ENCODE measurements at regions not wholly inside any gene's neighbourhood (a gene's known extent, or its start where the extent isn't known, plus 50 kb on each side); places are given as distances from the start of the nearest gene placed in this dataset.

- intact Hi-C loops (cut with micrococcal nuclease; ENCODE audit: unreplicated experiment), result no loop called here
- TF ChIP-seq CTCF (IDR thresholded peaks at IDR 0.05; ENCODE audit: unreplicated experiment), result no peak
- no TSS peak for BruUV-seq (replicated peaks)
- H3K27me3 Mint-ChIP-seq (ENCODE audit: unreplicated experiment), result peaks cover 53% of the 10 kb centered on the region
- H3K27ac Mint-ChIP-seq (ENCODE audit: unreplicated experiment), result no peak overlapping the region
- H3K4me1 Mint-ChIP-seq (ENCODE audit: low read depth, unreplicated experiment), result no peaks in the 10 kb centered on the region
- H3K4me3 Mint-ChIP-seq (ENCODE audit: low read depth, unreplicated experiment), result no peak overlapping the region
- H3K36me3 Mint-ChIP-seq (ENCODE audit: insufficient read depth, unreplicated experiment), result no peaks in the 10 kb centered on the region
- no peaks in the 10 kb centered on the region for H3K9me3 Mint-ChIP-seq (ENCODE audit: low read depth, unreplicated experiment)
- CTCF ChIA-PET, result no interaction called here
- DNase-seq, result no peak
Observed at GRCh38 chr2:176709991-176710390, 440.7 kb downstream of the MTX2 start.

GRCh38 chr2:176710657-176711186, 441.5 kb downstream of the MTX2 start:
- intact Hi-C loops (cut with micrococcal nuclease; ENCODE audit: unreplicated experiment), result no loop called here
- no TSS peak for BruUV-seq (replicated peaks)
- H3K4me3 Mint-ChIP-seq (ENCODE audit: low read depth, unreplicated experiment), result no peak overlapping the region
- CTCF ChIA-PET, result no interaction called here
- no peaks in the 10 kb centered on the region for H3K36me3 Mint-ChIP-seq (ENCODE audit: insufficient read depth, unreplicated experiment)
- TF ChIP-seq CTCF (IDR thresholded peaks at IDR 0.05; ENCODE audit: unreplicated experiment), result no peak
- peaks cover 53% of the 10 kb centered on the region for H3K27me3 Mint-ChIP-seq (ENCODE audit: unreplicated experiment)
- DNase-seq, result no peak
- no peak overlapping the region for H3K27ac Mint-ChIP-seq (ENCODE audit: unreplicated experiment)
- no peaks in the 10 kb centered on the region for H3K4me1 Mint-ChIP-seq (ENCODE audit: low read depth, unreplicated experiment)
- no peaks in the 10 kb centered on the region for H3K9me3 Mint-ChIP-seq (ENCODE audit: low read depth, unreplicated experiment)

GRCh38 chr2:176725873-176726645, 456.8 kb downstream of the MTX2 start:
- no peak overlapping the region for H3K4me3 Mint-ChIP-seq (ENCODE audit: low read depth, unreplicated experiment)
- no peaks in the 10 kb centered on the region for H3K36me3 Mint-ChIP-seq (ENCODE audit: insufficient read depth, unreplicated experiment)
- peaks cover 42% of the 10 kb centered on the region for H3K27me3 Mint-ChIP-seq (ENCODE audit: unreplicated experiment)
- no peaks in the 10 kb centered on the region for H3K4me1 Mint-ChIP-seq (ENCODE audit: low read depth, unreplicated experiment)
- no peak for TF ChIP-seq CTCF (IDR thresholded peaks at IDR 0.05; ENCODE audit: unreplicated experiment)
- DNase-seq, result no peak
- H3K27ac Mint-ChIP-seq (ENCODE audit: unreplicated experiment), result no peak overlapping the region
- intact Hi-C loops (cut with micrococcal nuclease; ENCODE audit: unreplicated experiment), result no loop called here
- no TSS peak for BruUV-seq (replicated peaks)
- CTCF ChIA-PET, result interaction anchor here (0.6 kb wide), 1 partner anchor 31 kb away, joined by 5 read pairs; no protein-coding TSS in a partner anchor
- H3K9me3 Mint-ChIP-seq (ENCODE audit: low read depth, unreplicated experiment), result no peaks in the 10 kb centered on the region

GRCh38 chr2:176727696-176728095, 458.5 kb downstream of the MTX2 start:
- no peak for DNase-seq
- no TSS peak for BruUV-seq (replicated peaks)
- H3K27ac Mint-ChIP-seq (ENCODE audit: unreplicated experiment), result no peak overlapping the region
- H3K9me3 Mint-ChIP-seq (ENCODE audit: low read depth, unreplicated experiment), result no peaks in the 10 kb centered on the region
- H3K4me1 Mint-ChIP-seq (ENCODE audit: low read depth, unreplicated experiment), result no peaks in the 10 kb centered on the region
- no peak overlapping the region for H3K4me3 Mint-ChIP-seq (ENCODE audit: low read depth, unreplicated experiment)
- intact Hi-C loops (cut with micrococcal nuclease; ENCODE audit: unreplicated experiment), result no loop called here
- H3K36me3 Mint-ChIP-seq (ENCODE audit: insufficient read depth, unreplicated experiment), result no peaks in the 10 kb centered on the region
- peaks cover 27% of the 10 kb centered on the region for H3K27me3 Mint-ChIP-seq (ENCODE audit: unreplicated experiment)
- CTCF ChIA-PET, result no interaction called here
- no peak for TF ChIP-seq CTCF (IDR thresholded peaks at IDR 0.05; ENCODE audit: unreplicated experiment)

Measured in Calu3 (cell line).